NCI-H2196 (cell line): ENCODE measurements at regions not wholly inside any gene's neighbourhood (a gene's known extent, or its start where the extent isn't known, plus 50 kb on each side); places are given as distances from the start of the nearest gene placed in this dataset.

Experiments
- DNase-seq: peaks from one replicate; lab custom pipeline; 2025; ENCODE audit not compliant: unreplicated experiment; lab: John Stamatoyannopoulos, UW

- no peak for DNase-seq
Measured at GRCh38 chr5:8945972-8946371, 599.9 kb downstream of the SEMA5A start.

DNA sequence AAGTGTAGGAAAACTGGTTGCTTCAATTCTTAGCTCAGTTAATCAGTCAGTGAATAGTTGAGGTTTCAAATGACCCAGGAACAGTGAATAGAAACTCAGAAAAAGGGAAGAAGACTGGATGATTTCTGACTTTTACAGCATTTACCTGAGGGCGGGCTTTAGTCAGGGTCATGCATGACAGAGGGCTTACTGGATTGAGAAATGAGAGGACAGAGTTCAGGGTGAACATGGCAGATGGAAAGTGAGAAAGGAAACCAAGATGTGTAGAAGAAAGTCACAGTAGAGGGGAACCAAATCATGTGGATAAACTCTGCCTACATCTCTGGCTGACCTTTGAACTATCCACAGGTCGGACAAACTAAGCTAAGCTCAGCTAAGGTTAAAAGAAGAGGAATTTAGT is 596.0 kb downstream of the SEMA5A start:
- no peak for DNase-seq

DNA sequence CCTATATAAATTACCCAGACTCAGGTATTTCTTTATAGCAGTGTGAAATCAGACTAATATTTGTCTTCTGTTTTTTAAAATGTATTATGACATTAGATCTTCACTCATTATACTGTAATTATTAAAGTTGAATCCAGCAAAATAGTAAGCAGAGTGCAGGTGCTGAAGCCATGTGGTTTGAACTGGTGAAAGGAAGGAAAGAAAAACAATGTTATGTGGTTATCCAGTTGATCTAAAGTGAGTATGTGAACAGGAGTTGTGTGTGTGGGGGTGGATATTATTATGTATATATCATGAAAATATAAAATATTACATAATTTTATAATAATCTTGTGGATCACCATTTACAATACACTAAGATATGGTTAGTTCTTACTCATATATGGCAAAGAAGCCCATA is 593.7 kb downstream of the SEMA5A start:
- DNase-seq = no peak

DNA sequence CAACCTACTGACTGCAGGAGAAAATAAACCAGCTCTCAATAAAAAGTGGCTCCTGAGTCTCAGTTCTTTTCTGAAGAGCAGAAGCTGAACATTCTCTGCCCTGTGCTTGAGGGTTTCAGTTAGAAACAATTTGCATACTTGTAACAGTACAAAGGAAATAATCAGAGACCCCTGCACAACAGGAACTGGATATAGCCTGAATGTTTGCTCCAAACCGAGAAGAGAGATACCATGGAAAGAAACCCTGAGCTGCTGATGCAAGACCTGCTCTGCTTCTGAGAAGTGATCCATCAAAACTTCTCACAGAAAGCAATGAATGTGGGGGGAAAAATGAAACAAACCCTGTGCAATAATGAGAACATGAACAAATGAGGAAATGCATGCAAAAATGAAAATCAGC is 592.9 kb downstream of the SEMA5A start:
- DNase-seq = no peak

DNA sequence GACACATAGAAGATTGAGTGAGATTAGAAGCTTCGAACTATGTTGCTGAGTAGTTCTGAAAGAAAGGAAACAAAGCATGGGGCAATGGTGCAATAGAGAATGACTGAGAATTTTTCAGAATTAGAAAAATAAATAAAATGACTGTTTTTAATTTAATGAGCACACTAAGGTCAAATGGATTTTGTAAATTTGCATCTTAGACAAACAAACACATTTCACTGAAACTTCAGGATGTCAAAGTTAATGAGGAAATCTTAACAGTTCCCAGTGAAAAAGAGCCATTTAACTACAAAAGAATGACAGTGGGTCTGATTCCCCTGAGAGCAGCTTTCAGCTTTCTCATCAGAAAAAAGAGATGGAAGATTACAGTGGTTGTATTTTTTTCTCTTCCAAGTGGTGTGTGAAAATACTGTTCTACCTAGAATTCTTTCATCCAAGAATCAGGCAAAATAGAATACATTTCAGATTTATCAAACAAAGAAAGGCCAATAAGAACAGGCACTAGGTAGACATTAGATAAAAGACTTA is 591.9 kb downstream of the SEMA5A start:
- DNase-seq = no peak

DNA sequence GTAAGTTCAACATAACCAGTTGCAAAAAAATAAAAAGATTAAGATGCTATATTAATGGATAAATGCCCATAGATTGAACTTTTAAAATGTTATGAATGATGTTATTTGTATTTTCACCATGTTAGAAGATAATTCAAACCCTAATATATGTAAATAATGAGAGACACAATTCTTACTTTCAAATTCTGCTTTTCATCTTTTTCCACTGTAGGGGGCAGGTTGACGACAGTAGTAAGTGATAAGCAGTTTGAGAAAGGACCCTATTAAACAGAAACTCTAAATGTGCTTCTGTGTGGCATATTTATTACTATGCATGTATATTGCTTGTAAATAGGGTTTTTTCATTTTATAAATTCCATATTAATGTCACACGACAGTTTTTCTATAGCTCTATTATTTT is 591.1 kb downstream of the SEMA5A start:
- no peak for DNase-seq

DNA sequence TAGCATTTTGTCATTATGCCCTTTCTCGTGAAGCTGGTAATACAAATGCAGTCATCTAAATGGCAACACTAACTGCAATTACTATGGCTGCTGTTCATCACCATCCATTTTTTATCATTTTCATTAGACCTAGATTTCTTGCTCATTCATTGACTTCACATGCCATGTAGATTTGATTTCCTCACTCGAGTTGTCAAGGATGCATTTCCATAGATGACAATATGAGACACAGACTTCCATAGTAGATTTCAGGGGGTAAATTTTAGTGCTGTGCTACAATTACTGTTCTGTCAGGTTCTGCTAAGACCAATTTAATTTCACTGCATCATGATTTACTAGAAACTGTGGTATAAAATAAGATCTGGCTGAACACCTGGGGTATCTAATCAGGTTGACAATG is 589.2 kb downstream of the SEMA5A start:
- DNase-seq = no peak

- DNase-seq = no peak
Measured at GRCh38 chr5:8958602-8959001, 587.3 kb downstream of the SEMA5A start.

GRCh38 chr5:8961219-8961618 is 584.7 kb downstream of the SEMA5A start:
- no peak for DNase-seq

DNA sequence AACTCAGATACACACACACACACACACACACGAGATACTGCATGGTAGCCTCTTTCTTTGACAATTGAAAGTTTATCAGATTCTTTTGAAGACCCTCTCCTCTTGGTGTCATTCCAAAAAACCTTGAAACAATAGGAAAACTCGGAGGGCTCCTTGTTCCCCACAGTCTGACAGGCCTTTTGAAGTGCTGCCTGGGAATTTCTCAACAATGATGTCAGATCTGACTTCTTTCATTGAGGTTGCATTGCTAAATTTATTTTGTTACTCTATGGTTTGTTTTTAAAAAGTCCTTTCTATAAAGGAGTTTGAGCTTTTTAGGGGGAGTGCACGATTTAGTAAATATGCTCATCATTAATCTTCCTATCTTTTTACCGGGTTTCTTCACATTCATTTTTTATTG is 583.9 kb downstream of the SEMA5A start:
- no peak for DNase-seq

- DNase-seq = no peak
Measured at GRCh38 chr5:8981016-8981415, 564.9 kb downstream of the SEMA5A start.

DNA sequence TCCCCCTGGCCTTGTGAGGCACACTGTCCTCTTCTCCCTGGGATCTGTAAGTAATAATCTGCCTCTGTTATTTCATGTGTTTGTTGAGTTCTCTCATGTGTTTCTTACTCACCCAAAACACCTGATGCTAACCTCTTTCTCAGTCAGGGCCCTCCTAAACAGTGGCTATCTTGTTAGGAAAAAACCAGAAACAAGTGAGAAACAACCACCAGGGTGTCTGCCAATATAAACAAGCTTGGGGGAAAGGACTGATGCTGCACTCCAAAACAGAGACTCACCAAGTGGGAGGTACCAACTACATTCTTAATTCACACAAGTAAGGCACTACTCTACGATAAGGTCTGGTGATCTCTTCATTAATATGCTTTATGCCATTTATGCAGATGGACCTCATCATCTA is 564.4 kb downstream of the SEMA5A start:
- DNase-seq = no peak

DNA sequence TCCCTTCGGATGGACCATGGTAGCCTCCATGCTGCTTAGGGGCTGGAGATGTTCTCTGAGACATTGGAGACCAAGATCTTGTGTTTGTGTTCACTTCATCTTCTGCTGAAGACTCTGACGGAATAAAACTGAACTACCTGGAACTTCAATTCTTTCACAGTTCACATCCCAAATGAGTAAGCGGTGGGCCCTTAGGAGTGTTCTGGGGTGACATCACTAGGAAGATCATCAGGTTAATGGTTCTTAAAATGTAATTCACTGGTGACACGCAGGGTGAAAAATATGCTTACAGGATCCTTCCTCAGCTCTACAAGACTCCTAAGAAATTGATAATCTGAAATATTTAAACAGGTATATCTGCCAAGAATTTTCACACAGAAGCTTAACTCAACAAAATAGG is 561.5 kb downstream of the SEMA5A start:
- no peak for DNase-seq
